GM19468 (cell line): ENCODE measurements at regions not wholly inside any gene's neighbourhood (a gene's known extent, or its start where the extent isn't known, plus 50 kb on each side); places are given as distances from the start of the nearest gene placed in this dataset.
"Not testable (repeated sequence)": the region's sequence is repeated elsewhere in the genome, so short reads cannot be mapped to it uniquely, and the experiment has no call there.

ENCODE experiments used
- ATAC-seq: cut with Tn5 transposase; IDR thresholded peaks from one replicate; pipeline ENCODE4 v1.9.1; 2021; ENCODE audit warnings: mild to moderate bottlenecking, moderate library complexity, moderate number of reproducible peaks; ENCODE audit not compliant: unreplicated experiment; ENCODE audit errors: extremely low read depth

GRCh38 chr16:86349338-86349900, 160.9 kb upstream of the FOXF1 start:
- no peak for ATAC-seq

- no peak for ATAC-seq
Observed at GRCh38 chr16:86350289-86350688, 160.0 kb upstream of the FOXF1 start.

- ATAC-seq = no peak
Observed at GRCh38 chr16:86351041-86351784, 159.1 kb upstream of the FOXF1 start.

- not testable (repeated sequence) for ATAC-seq
Observed at GRCh38 chr16:86351785-86352139, 158.6 kb upstream of the FOXF1 start.

GRCh38 chr16:86353148-86353547, 157.2 kb upstream of the FOXF1 start:
- no peak for ATAC-seq

GRCh38 chr16:86353948-86354347, 156.4 kb upstream of the FOXF1 start:
- no peak for ATAC-seq

GRCh38 chr16:86354641-86355513, 155.4 kb upstream of the FOXF1 start:
- ATAC-seq = no peak

- no peak for ATAC-seq
Observed at GRCh38 chr16:86355531-86355930, 154.8 kb upstream of the FOXF1 start.

GRCh38 chr16:86355951-86356350, 154.4 kb upstream of the FOXF1 start:
- no peak for ATAC-seq

GRCh38 chr16:86356804-86357203, 153.5 kb upstream of the FOXF1 start:
- ATAC-seq = no peak

- ATAC-seq = no peak
Observed at GRCh38 chr16:86357303-86357702, 153.0 kb upstream of the FOXF1 start.

- ATAC-seq = no peak
Observed at GRCh38 chr16:86357950-86358349, 152.4 kb upstream of the FOXF1 start.

- ATAC-seq = no peak
Observed at GRCh38 chr16:86359571-86359970, 150.8 kb upstream of the FOXF1 start.

- no peak for ATAC-seq
Observed at GRCh38 chr16:86362155-86362849, 148.0 kb upstream of the FOXF1 start.

- ATAC-seq = no peak
Observed at GRCh38 chr16:86363057-86363490, 147.3 kb upstream of the FOXF1 start.

- no peak for ATAC-seq
Observed at GRCh38 chr16:86363836-86364618, 146.3 kb upstream of the FOXF1 start.

- no peak for ATAC-seq
Observed at GRCh38 chr16:86364653-86365380, 145.5 kb upstream of the FOXF1 start.

GRCh38 chr16:86365513-86366273, 144.6 kb upstream of the FOXF1 start:
- ATAC-seq = no peak
